H54 (cell line): ENCODE measurements at regions not wholly inside any gene's neighbourhood (a gene's known extent, or its start where the extent isn't known, plus 50 kb on each side); places are given as distances from the start of the nearest gene placed in this dataset.
"Not testable (repeated sequence)": the region's sequence is repeated elsewhere in the genome, so short reads cannot be mapped to it uniquely, and the experiment has no call there.

ENCODE experiments used
- DNase-seq: peaks from one replicate; pipeline ENCODE4 v3.0.0; 2011; ENCODE audit warnings: low spot score, mixed read lengths; ENCODE audit not compliant: insufficient read length
- FAIRE-seq: peaks from 3 replicates; lab custom pipeline; 2011; peaks lifted over from hg19 to GRCh38; lab: Jason Lieb, UNC
- POLR2A ChIP-seq: IDR thresholded peaks from 2 replicates; pipeline ENCODE4 v1.6.1; 2011; ENCODE audit warnings: low read depth, mild to moderate bottlenecking, low read length

DNA sequence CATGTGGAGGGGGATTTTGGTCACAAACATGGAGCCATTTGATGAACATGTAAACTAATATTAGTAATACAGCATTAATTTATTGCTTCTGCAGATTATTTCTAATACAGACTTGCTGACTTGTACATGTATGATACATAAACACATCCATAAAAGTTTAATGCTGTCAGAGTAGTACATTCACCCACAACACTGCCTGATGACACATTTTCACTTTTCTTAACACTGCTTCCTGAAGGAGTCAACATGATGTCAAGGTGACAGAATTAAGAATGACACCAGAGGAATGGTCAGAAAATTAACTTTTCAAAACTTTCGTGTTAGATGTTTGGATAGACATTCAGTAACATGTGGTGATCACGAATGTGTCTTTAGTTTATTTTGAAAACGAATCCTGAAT is 199.4 kb downstream of the SATB1 start:
- no peak for FAIRE-seq
- DNase-seq, result no peak
- TF ChIP-seq POLR2A, result no peak

DNA sequence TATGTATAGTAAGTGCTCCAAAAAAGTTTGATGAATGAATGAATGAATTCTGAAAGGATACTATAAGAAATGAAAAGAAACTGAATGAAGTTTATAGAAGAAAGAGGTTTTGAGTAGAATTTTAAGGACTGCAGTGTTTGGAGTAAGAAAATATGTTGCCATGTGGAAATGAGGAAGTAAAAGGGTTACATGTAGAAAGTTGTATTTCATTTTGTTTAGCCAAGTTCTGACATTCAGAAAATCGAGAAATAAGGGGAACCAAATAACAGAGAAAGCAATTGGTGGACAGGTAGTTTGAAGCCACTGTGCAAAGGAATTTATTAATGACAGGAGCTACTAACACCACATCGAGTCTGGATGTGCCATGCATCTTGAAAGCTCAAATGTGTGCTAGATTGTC is 200.7 kb downstream of the SATB1 start:
- DNase-seq (no peak), FAIRE-seq (no peak)
- no peak for TF ChIP-seq POLR2A

GRCh38 chr3:18223974-18224373 is 201.2 kb downstream of the SATB1 start:
- FAIRE-seq (no peak), DNase-seq (no peak)
- TF ChIP-seq POLR2A, result no peak

DNA sequence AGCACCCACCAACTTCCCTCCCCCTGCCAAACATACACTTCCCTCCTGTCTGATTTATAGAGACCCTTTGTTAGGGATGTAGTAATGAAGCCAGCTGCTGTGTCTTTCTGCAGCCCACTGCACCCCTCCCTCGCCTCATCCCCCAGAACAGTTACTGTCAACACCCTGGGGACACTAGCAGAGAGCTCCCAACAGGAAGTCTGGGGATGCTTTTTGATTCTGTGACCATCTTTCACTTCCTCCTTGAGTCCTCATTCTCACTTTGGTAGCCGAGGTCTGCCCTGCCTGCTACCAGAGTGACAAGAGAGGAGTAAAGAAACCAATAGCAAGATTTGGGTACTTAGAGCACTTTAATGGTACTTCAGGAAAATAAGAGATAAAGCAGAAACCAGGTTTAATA is 201.6 kb downstream of the SATB1 start:
- no peak for FAIRE-seq
- no peak for TF ChIP-seq POLR2A

DNA sequence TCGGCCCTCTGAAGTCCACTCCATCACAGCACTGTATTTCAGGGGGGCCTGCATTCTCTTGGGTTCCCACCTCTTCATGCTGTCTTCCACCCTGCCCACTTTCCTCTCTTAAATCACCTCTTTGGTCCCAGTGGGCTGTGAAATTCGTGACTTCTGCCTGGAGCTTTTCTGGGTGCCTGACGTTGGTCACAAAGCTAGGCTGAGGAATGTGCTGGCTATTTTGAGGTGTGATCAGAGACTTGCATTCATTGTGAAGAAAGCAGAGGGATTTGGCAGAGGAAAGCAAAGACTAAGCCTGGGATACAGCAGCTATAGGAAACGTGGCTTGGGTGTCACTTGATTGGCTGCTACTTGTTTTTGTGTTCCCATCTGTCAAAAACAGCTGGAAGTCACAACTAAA is 202.5 kb downstream of the SATB1 start:
- no peak for TF ChIP-seq POLR2A
- no peak for DNase-seq
- no peak for FAIRE-seq

More for the DNA sequence above, 201.6 kb downstream of the SATB1 start:
- DNase-seq, result no peak

GRCh38 chr3:18217507-18218174 is 207.5 kb downstream of the SATB1 start:
- DNase-seq, result no peak
- no peak for TF ChIP-seq POLR2A
- no peak for FAIRE-seq

DNA sequence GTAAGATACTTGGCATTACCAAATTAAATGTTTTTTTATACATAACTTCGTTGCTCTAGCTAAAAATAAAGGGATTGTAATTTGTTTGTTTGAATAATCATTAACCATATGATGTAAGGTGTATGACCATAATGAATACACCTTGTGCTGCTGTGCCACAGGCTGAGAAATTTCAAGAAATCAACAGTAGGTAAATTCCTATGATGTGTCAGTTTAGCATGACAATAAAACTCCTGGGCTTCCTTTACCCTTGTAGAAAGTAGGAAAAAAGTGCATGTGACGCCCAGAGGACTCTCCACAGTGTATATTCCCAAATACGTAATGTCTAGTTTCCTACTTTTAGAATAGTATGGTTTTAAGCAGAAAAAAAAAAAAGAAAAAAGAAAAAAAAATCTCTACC is 208.1 kb downstream of the SATB1 start:
- TF ChIP-seq POLR2A, result no peak
- FAIRE-seq (no peak), DNase-seq (no peak)

DNA sequence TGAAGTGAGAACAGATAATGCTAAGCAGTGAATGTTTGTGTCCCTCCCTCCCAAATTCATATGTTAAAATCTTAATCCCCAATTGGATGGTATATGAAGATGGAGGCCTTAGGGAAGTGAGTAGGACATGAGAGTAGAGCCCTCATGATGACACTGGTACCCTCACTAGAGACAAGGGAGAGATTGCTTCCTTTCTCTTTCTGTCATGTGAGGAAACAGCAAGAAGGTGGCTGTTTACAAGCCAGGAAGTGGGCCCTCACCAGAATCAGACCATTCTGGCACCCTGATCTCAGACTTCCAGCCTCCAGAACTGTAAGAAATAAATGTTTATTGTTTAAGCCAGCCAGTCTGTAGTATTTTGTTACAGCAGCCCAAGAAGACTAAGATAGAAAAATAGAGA is 209.5 kb downstream of the SATB1 start:
- FAIRE-seq, result no peak

GRCh38 chr3:18211116-18211515 is 214.0 kb downstream of the SATB1 start:
- TF ChIP-seq POLR2A, result no peak
- FAIRE-seq (no peak), DNase-seq (no peak)

More for the DNA sequence above, 209.5 kb downstream of the SATB1 start:
- DNase-seq, result no peak
- TF ChIP-seq POLR2A, result no peak

DNA sequence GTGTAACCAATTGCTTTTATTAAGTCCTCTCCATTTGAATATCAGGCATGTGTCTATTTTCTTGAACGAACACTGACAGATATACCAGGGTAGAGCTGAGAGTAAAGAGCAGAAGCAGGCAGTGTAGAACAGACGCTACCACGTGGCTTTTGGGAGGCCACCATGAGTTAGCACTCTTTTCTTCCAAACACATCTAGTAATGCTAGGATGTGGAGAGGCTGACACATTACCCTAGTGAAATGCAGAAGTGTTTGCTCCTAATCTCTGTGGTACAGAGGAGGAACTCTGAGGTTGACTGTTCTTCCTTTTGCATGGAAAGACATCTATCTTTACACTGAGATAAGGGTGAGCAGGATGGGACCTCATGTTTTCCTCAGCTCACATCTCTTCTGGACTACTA is 216.3 kb downstream of the SATB1 start:
- TF ChIP-seq POLR2A, result no peak
- FAIRE-seq (no peak), DNase-seq (no peak)

DNA sequence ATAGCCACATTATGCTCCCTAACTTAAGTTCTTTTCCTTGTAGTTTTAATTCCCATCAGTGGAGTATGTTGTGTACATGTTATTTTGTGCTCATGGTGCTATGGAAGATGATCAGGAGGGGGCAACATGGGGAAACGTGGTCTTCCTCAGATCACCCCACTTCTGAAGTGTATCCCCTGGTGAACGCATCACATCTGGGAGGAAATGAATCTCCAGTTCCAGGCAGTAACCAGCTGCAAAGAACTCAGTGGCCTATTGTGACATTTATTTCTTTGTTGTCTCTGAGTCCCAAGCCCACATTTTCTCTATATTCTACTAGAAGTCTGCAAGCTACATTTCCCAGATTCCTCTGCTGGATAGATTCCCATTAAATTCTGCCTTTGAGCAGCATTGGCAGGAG is 217.0 kb downstream of the SATB1 start:
- FAIRE-seq (no peak), DNase-seq (no peak)
- TF ChIP-seq POLR2A, result no peak

DNA sequence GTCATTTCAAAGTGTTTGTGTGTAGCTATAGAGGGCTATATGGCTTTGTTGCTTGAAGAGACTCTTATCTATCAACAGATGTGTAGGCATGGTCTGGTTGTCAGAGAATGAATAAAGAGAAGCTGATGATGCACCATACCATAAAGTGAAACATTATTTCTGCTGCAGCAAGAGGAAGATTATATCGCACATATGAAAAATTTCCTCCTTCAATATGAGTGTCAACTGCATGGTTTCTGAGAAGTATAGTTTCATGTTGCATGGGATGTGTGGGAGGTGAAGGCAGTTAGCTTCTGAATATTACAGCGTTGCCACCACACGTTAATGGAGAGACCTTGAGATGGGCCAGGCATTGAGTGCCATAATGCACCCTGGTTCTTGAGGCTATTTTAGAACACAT is 217.9 kb downstream of the SATB1 start:
- no peak for TF ChIP-seq POLR2A
- FAIRE-seq (no peak), DNase-seq (no peak)

DNA sequence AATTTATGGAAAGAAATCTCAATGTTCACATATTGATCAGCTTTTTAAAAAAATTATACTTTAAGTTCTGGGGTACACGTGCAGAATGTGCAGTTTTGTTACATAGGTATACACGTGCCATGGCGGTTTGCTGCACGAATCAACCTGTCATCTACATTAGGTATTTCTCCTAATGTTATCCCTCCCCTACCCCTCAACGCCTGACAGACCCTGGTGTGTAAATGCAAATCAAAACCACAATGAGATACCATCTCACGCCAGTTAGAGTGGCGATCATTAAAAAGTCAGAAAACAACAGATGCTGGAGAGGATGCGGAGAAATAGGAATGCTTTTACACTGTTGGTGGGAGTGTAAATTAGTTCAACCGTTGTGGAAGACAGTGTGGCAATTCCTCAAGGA is 219.4 kb downstream of the SATB1 start:
- not testable (repeated sequence) for FAIRE-seq, DNase-seq

DNA sequence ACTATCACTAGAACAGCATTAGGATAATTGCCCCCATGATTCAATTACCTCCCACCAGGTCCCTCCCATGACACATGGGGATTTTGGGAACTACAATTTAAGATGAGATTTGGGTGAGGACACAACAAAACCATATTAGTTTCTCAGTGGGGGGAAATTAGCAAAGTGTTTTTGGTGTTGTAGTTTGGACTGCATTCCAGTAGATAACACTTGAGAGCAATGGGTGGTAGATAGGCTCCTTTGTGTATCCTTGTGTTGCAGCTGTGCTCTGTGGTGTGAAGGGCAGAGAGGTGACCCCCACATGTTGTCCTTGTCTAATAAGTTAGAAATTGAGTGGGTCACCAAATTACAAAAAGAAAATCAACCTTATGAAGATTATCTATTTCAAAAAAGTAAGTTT is 223.8 kb downstream of the SATB1 start:
- no peak for FAIRE-seq
- DNase-seq, result no peak
- TF ChIP-seq POLR2A, result no peak

DNA sequence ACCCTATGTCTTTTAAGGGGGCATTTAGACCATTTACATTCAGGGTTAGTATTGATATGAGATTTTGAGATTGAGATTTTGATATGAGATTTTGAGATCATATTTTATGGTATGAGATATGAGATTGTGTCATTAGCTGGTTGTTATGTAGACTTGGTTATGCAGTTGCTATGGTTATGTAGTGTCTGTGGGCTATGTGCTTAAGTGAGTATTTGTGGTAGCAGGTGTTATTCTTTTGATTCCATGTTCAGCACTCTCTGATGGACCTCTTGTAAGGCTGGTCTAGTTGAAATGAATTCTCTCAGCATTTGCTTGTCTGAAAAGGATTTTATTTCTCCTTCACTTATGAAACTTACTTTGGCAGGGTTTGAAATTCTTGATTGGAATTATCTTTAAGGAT is 225.4 kb downstream of the SATB1 start:
- no peak for FAIRE-seq
- no peak for TF ChIP-seq POLR2A
- no peak for DNase-seq
